Neural crest cell (in vitro differentiated cells): ENCODE measurements at regions not wholly inside any gene's neighbourhood (a gene's known extent, or its start where the extent isn't known, plus 50 kb on each side); places are given as distances from the start of the nearest gene placed in this dataset.
A peak's percentile ranks its signal among the peaks of the same experiment; 100 is the strongest.

Experiments used
- DNase-seq: peaks from one replicate; pipeline ENCODE4 v3.0.0; 2021; ENCODE audit warnings: low read depth, mixed read lengths, low spot score
- H3K27ac Mint-ChIP-seq: one replicate; pipeline ENCODE4 v1.8.0; 2021; ENCODE audit warnings: mild to moderate bottlenecking, mixed read lengths; ENCODE audit not compliant: unreplicated experiment
- H3K27me3 Mint-ChIP-seq: 2 replicates; pipeline ENCODE4 v1.8.0; 2021; ENCODE audit warnings: low read depth, mild to moderate bottlenecking, mixed read lengths
- H3K36me3 Mint-ChIP-seq: 2 replicates; pipeline ENCODE4 v1.8.0; 2021; ENCODE audit warnings: low read depth, mild to moderate bottlenecking, mixed read lengths
- H3K4me1 Mint-ChIP-seq: 2 replicates; pipeline ENCODE4 v1.8.0; 2021; ENCODE audit warnings: mixed read lengths
- H3K4me3 Mint-ChIP-seq: one replicate; pipeline ENCODE4 v1.8.0; 2021; ENCODE audit warnings: mild to moderate bottlenecking, mixed read lengths
- H3K9me3 Mint-ChIP-seq: 2 replicates; pipeline ENCODE4 v1.8.0; 2021; ENCODE audit warnings: mixed read lengths
- CTCF ChIP-seq: fragments of 200-600 bp; sonication (generic); conservative IDR thresholded peaks from 2 replicates; pipeline ENCODE4 v1.5.0; 2021; ENCODE audit warnings: antibody characterized with exemption, mild to moderate bottlenecking

- Mint-ChIP-seq H3K4me1 (no peaks in the 10 kb centered on the region), H3K36me3 (peaks cover 3% of the 10 kb centered on the region), H3K27ac (no peak overlapping the region), H3K9me3 (peaks cover 6% of the 10 kb centered on the region), H3K4me3 (no peak overlapping the region), H3K27me3 (no peaks in the 10 kb centered on the region)
- TF ChIP-seq CTCF: no peak
- no peak for DNase-seq
These were observed 475.0 kb downstream of the TUSC7 start for GRCh38 chr3:117184574-117184973.

- no peak for DNase-seq
- Mint-ChIP-seq H3K27ac (no peak overlapping the region), H3K27me3 (no peaks in the 10 kb centered on the region), H3K4me1 (no peaks in the 10 kb centered on the region), H3K4me3 (no peak overlapping the region), H3K36me3 (peaks cover 3% of the 10 kb centered on the region), H3K9me3 (peaks cover 6% of the 10 kb centered on the region)
- TF ChIP-seq CTCF: no peak
These were observed 481.7 kb downstream of the TUSC7 start for GRCh38 chr3:117191245-117191644.

GRCh38 chr3:117192888-117193287 is 483.3 kb downstream of the TUSC7 start:
- Mint-ChIP-seq H3K4me1 (no peaks in the 10 kb centered on the region), H3K4me3 (no peak overlapping the region), H3K27me3 (no peaks in the 10 kb centered on the region), H3K36me3 (no peaks in the 10 kb centered on the region), H3K27ac (no peak overlapping the region), H3K9me3 (no peaks in the 10 kb centered on the region)
- no peak for DNase-seq
- TF ChIP-seq CTCF: no peak

GRCh38 chr3:117193390-117193789 is 483.8 kb downstream of the TUSC7 start:
- Mint-ChIP-seq H3K4me1 (no peaks in the 10 kb centered on the region), H3K27me3 (no peaks in the 10 kb centered on the region), H3K4me3 (no peak overlapping the region)

GRCh38 chr3:117195034-117195433 is 485.5 kb downstream of the TUSC7 start:
- Mint-ChIP-seq H3K9me3 (no peaks in the 10 kb centered on the region), H3K4me1 (no peaks in the 10 kb centered on the region), H3K27ac (no peak overlapping the region), H3K4me3 (no peak overlapping the region), H3K36me3 (no peaks in the 10 kb centered on the region), H3K27me3 (no peaks in the 10 kb centered on the region)
- DNase-seq: no peak
- no peak for TF ChIP-seq CTCF

More at GRCh38 chr3:117193390-117193789, 483.8 kb downstream of the TUSC7 start:
- no peak overlapping the region for H3K27ac Mint-ChIP-seq
- peak; percentile 52 for TF ChIP-seq CTCF
- no peak for DNase-seq
- H3K9me3 Mint-ChIP-seq: no peaks in the 10 kb centered on the region
- no peaks in the 10 kb centered on the region for H3K36me3 Mint-ChIP-seq

- peaks cover 2% of the 10 kb centered on the region for H3K9me3 Mint-ChIP-seq
- H3K27ac Mint-ChIP-seq: no peak overlapping the region
- no peak for TF ChIP-seq CTCF
- no peak for DNase-seq
- no peaks in the 10 kb centered on the region for H3K4me1 Mint-ChIP-seq
- H3K36me3 Mint-ChIP-seq: no peaks in the 10 kb centered on the region
- no peak overlapping the region for H3K4me3 Mint-ChIP-seq
- no peaks in the 10 kb centered on the region for H3K27me3 Mint-ChIP-seq
These were observed 491.4 kb downstream of the TUSC7 start for GRCh38 chr3:117200962-117201361.
